Retinal pigment epithelial cell (primary cell): ENCODE measurements at regions not wholly inside any gene's neighbourhood (a gene's known extent, or its start where the extent isn't known, plus 50 kb on each side); places are given as distances from the start of the nearest gene placed in this dataset.

ENCODE experiments used
- DNase-seq: peaks from one replicate; pipeline ENCODE4 v3.0.0-alpha.2; 2010; ENCODE audit warnings: low read depth
- H3K4me3 ChIP-seq: 2 replicates; pipeline ENCODE4 v1.5.1; 2011; ENCODE audit warnings: mild to moderate bottlenecking, low read length, control low read depth, moderate library complexity
- CTCF ChIP-seq: conservative IDR thresholded peaks from 2 replicates; pipeline ENCODE4 v1.5.1; 2011; ENCODE audit warnings: low read depth, low read length, control low read depth, inconsistent platforms

- TF ChIP-seq CTCF = no peak
- no peak for DNase-seq
- H3K4me3 ChIP-seq = no peak overlapping the region
Observed at GRCh38 chr11:112581747-112582146, 321.1 kb upstream of the PLET1 start.

- H3K4me3 ChIP-seq = no peak overlapping the region
- TF ChIP-seq CTCF = no peak
- no peak for DNase-seq
Observed at GRCh38 chr11:112582366-112582765, 321.7 kb upstream of the PLET1 start.

- H3K4me3 ChIP-seq = no peak overlapping the region
- no peak for TF ChIP-seq CTCF
- no peak for DNase-seq
Observed at GRCh38 chr11:112583261-112583893, 322.7 kb upstream of the PLET1 start.

- peak; percentile 33 for TF ChIP-seq CTCF
- DNase-seq = no peak
- H3K4me3 ChIP-seq = no peak overlapping the region
Observed at GRCh38 chr11:112584672-112585071, 324.0 kb upstream of the PLET1 start.

- no peak overlapping the region for H3K4me3 ChIP-seq
- no peak for TF ChIP-seq CTCF
- no peak for DNase-seq
Observed at GRCh38 chr11:112587664-112588063, 327.0 kb upstream of the PLET1 start.

GRCh38 chr11:112588252-112588694 lies 327.6 kb upstream of the PLET1 start:
- DNase-seq = peak; percentile 43
- no peak overlapping the region for H3K4me3 ChIP-seq
- peak; percentile 70 for TF ChIP-seq CTCF

GRCh38 chr11:112589155-112589554 lies 328.5 kb upstream of the PLET1 start:
- DNase-seq = no peak
- no peak for TF ChIP-seq CTCF
- H3K4me3 ChIP-seq = no peak overlapping the region
